ENCODE measurements at regions not wholly inside any gene's neighbourhood (a gene's known extent, or its start where the extent isn't known, plus 50 kb on each side); places are given as distances from the start of the nearest gene placed in this dataset.
"Not testable (repeated sequence)": the region's sequence is repeated elsewhere in the genome, so short reads cannot be mapped to it uniquely, and the experiment has no call there.

GRCh38 chr2:95654897-95655296 lies 63.1 kb downstream of the TRIM43 start:
- DNase-seq, result not testable (repeated sequence)

GRCh38 chr2:95656553-95656952 lies 64.8 kb downstream of the TRIM43 start:
- not testable (repeated sequence) for DNase-seq

GRCh38 chr2:95657937-95658336 lies 66.1 kb downstream of the TRIM43 start:
- not testable (repeated sequence) for DNase-seq

GRCh38 chr2:95660766-95661562 lies 69.2 kb downstream of the TRIM43 start:
- DNase-seq, result not testable (repeated sequence)

- not testable (repeated sequence) for DNase-seq
Observed at GRCh38 chr2:95663471-95664441, 72.0 kb downstream of the TRIM43 start.

- not testable (repeated sequence) for DNase-seq
Observed at GRCh38 chr2:95666636-95667035, 74.8 kb downstream of the TRIM43 start.

- DNase-seq, result no peak
Observed at GRCh38 chr2:95667480-95667879, 75.7 kb downstream of the TRIM43 start.

- not testable (repeated sequence) for DNase-seq
Observed at GRCh38 chr2:95668934-95669333, 77.1 kb downstream of the TRIM43 start.

GRCh38 chr2:95669441-95669991 lies 77.7 kb downstream of the TRIM43 start:
- no peak for DNase-seq

- DNase-seq, result no peak
Observed at GRCh38 chr2:95670167-95670566, 78.4 kb downstream of the TRIM43 start.

GRCh38 chr2:95670686-95671085 lies 78.9 kb downstream of the TRIM43 start:
- no peak for DNase-seq

- not testable (repeated sequence) for DNase-seq
Observed at GRCh38 chr2:95671171-95671570, 79.4 kb downstream of the TRIM43 start.

GRCh38 chr2:95671992-95672391 lies 80.2 kb downstream of the TRIM43 start:
- not testable (repeated sequence) for DNase-seq

GRCh38 chr2:95672500-95672899 lies 80.7 kb downstream of the TRIM43 start:
- DNase-seq, result not testable (repeated sequence)

GRCh38 chr2:95674186-95674585 lies 82.4 kb downstream of the TRIM43 start:
- no peak for DNase-seq

GRCh38 chr2:95676573-95676972 lies 84.8 kb downstream of the TRIM43 start:
- DNase-seq, result not testable (repeated sequence)

GRCh38 chr2:95677346-95677745 lies 85.5 kb downstream of the TRIM43 start:
- DNase-seq, result no peak

- not testable (repeated sequence) for DNase-seq
Observed at GRCh38 chr2:95677833-95678232, 86.0 kb downstream of the TRIM43 start.

GRCh38 chr2:95681158-95681557 lies 89.4 kb downstream of the TRIM43 start:
- DNase-seq, result not testable (repeated sequence)

- DNase-seq, result not testable (repeated sequence)
Observed at GRCh38 chr2:95681589-95682081, 89.8 kb downstream of the TRIM43 start.

GRCh38 chr2:95682889-95683517 lies 91.2 kb downstream of the TRIM43 start:
- not testable (repeated sequence) for DNase-seq

- DNase-seq, result no peak
Observed at GRCh38 chr2:95685513-95685912, 93.7 kb downstream of the TRIM43 start.

All from bone marrow (tissue), 2 donors.